CD4-positive, alpha-beta memory T cell (primary cell): ENCODE measurements at regions not wholly inside any gene's neighbourhood (a gene's known extent, or its start where the extent isn't known, plus 50 kb on each side); places are given as distances from the start of the nearest gene placed in this dataset.

ENCODE experiments used
- CTCF ChIA-PET: fragments of 350-600 bp; sonication (Branson Sonifier 250); formaldehyde crosslinking; loops from one replicate; lab custom pipeline; 2021; ENCODE audit warnings: inconsistent platforms; ENCODE audit not compliant: partially characterized antibody; lab: Charles Lee
- POLR2A ChIA-PET: fragments of 350-600 bp; sonication (Branson Sonifier 250); formaldehyde crosslinking; loops from one replicate; lab custom pipeline; 2021; ENCODE audit not compliant: partially characterized antibody; lab: Charles Lee
- DNase-seq, 5 donors: peaks; one replicate each; pipeline versions ENCODE4 v3.0.0 to v3.0.0-alpha.2; 2020 to 2022; ENCODE audit warnings: mixed read lengths in 1 of 5
- H3K27ac ChIP-seq: one replicate; pipeline ENCODE4 v1.7.0; 2013; ENCODE audit warnings: low read depth, low read length
- H3K27me3 ChIP-seq: 2 replicates; pipeline ENCODE4 v1.7.0; 2013; ENCODE audit warnings: mild to moderate bottlenecking, low read length, moderate library complexity; ENCODE audit not compliant: insufficient read depth
- H3K36me3 ChIP-seq: 2 replicates; pipeline ENCODE4 v1.7.0; 2013; ENCODE audit warnings: mild to moderate bottlenecking, low read length, moderate library complexity; ENCODE audit not compliant: insufficient read depth
- H3K4me1 ChIP-seq: 2 replicates; pipeline ENCODE4 v1.7.0; 2013; ENCODE audit warnings: mild to moderate bottlenecking, low read length, moderate library complexity; ENCODE audit not compliant: insufficient read depth
- H3K4me3 ChIP-seq, 2 donors: one replicate each; pipeline ENCODE4 v1.7.0; 2013; ENCODE audit warnings: low read length in 2 of 2, mild to moderate bottlenecking in 1 of 2
- H3K9me3 ChIP-seq, 2 donors: one replicate each; pipeline ENCODE4 v1.7.0; 2013; ENCODE audit warnings: low read length in 2 of 2, control low read depth in 1 of 2; ENCODE audit not compliant: control insufficient read depth in 1 of 2
- H3K27ac Mint-ChIP-seq, 7 donors: one replicate each; pipeline ENCODE4 v1.8.0; 2020 to 2021; ENCODE audit warnings: mixed read lengths in 7 of 7, mild to moderate bottlenecking in 6 of 7, inconsistent platforms in 3 of 7, moderate library complexity in 3 of 7
- H3K27me3 Mint-ChIP-seq, 2 donors: one replicate each; pipeline ENCODE4 v1.8.0; 2020 to 2021; ENCODE audit warnings: mixed read lengths in 2 of 2
- H3K36me3 Mint-ChIP-seq, 2 donors: one replicate each; pipeline ENCODE4 v1.8.0; 2020 to 2021; ENCODE audit warnings: mixed read lengths in 2 of 2, inconsistent platforms in 1 of 2, mild to moderate bottlenecking in 1 of 2
- H3K4me1 Mint-ChIP-seq, 4 donors: one replicate each; pipeline ENCODE4 v1.8.0; 2020 to 2021; ENCODE audit warnings: mixed read lengths in 4 of 4, mild to moderate bottlenecking in 1 of 4
- H3K4me3 Mint-ChIP-seq, 8 donors: one replicate each; pipeline ENCODE4 v1.8.0; 2020 to 2021; ENCODE audit warnings: mixed read lengths in 8 of 8, mild to moderate bottlenecking in 7 of 8, moderate library complexity in 6 of 8, inconsistent platforms in 3 of 8
- H3K9me3 Mint-ChIP-seq, 8 donors: one replicate each; pipeline ENCODE4 v1.8.0; 2020 to 2021; ENCODE audit warnings: mixed read lengths in 8 of 8, mild to moderate bottlenecking in 5 of 8, inconsistent platforms in 3 of 8, moderate library complexity in 1 of 8
- intact Hi-C: fragments of 100-400 bp; cut with micrococcal nuclease; formaldehyde crosslinking; loops from one replicate; pipeline ENCODE4 v1.15.1; 2023

- Mint-ChIP-seq H3K27me3 (peaks cover 7 to 8% of the 10 kb centered on the region in 2 donors), H3K36me3 (peaks cover 2 to 4% of the 10 kb centered on the region in 2 donors), H3K9me3 (peaks cover 4 to 40% (median 19%) of the 10 kb centered on the region in 8 donors), H3K4me1 (peaks cover 9 to 20% (median 13%) of the 10 kb centered on the region in 4 donors), H3K4me3 (no peak overlapping the region), H3K27ac (no peak overlapping the region)
- no peaks in the 10 kb centered on the region for H3K36me3 ChIP-seq
- intact Hi-C loops = no loop called here
- H3K4me1 ChIP-seq = peaks cover 15% of the 10 kb centered on the region
- no peaks in the 10 kb centered on the region for H3K9me3 ChIP-seq
- H3K4me3 ChIP-seq = no peak overlapping the region
- DNase-seq = no peak
- ChIA-PET CTCF (no interaction called here), POLR2A (no interaction called here)
- no peaks in the 10 kb centered on the region for H3K27me3 ChIP-seq
- no peak overlapping the region for H3K27ac ChIP-seq
These were observed 110.9 kb upstream of the PLXNC1 start for GRCh38 chr12:94037444-94037843.

- Histone ChIP-seq H3K27ac (no peak overlapping the region), H3K36me3 (no peaks in the 10 kb centered on the region), H3K4me3 (no peak overlapping the region), H3K4me1 (peaks cover 4% of the 10 kb centered on the region), H3K9me3 (no peaks in the 10 kb centered on the region), H3K27me3 (no peaks in the 10 kb centered on the region)
- Mint-ChIP-seq H3K9me3 (peaks cover 4 to 40% (median 16%) of the 10 kb centered on the region in 8 donors), H3K4me1 (peaks cover 0 to 8% (median 2%) of the 10 kb centered on the region in 4 donors), H3K36me3 (peaks cover 2 to 4% of the 10 kb centered on the region in 2 donors), H3K27me3 (peaks cover 6 to 8% of the 10 kb centered on the region in 2 donors), H3K27ac (no peak overlapping the region), H3K4me3 (no peak overlapping the region)
- no peak for DNase-seq
- intact Hi-C loops = no loop called here
- ChIA-PET CTCF (no interaction called here), POLR2A (no interaction called here)
These were observed 109.8 kb upstream of the PLXNC1 start for GRCh38 chr12:94038605-94039004.

- intact Hi-C loops = no loop called here
These were observed 109.1 kb upstream of the PLXNC1 start for GRCh38 chr12:94039199-94039840.

GRCh38 chr12:94039914-94040313 is 108.5 kb upstream of the PLXNC1 start:
- Mint-ChIP-seq H3K4me1 (no peaks in the 10 kb centered on the region), H3K4me3 (no peak overlapping the region), H3K27me3 (peaks cover under 1 to 3% of the 10 kb centered on the region in 2 donors), H3K36me3 (peaks cover 2 to 4% of the 10 kb centered on the region in 2 donors), H3K27ac (no peak overlapping the region), H3K9me3 (peaks cover 4 to 31% (median 15%) of the 10 kb centered on the region in 8 donors)
- ChIA-PET CTCF (no interaction called here), POLR2A (no interaction called here)
- intact Hi-C loops = no loop called here
- Histone ChIP-seq H3K4me1 (no peaks in the 10 kb centered on the region), H3K36me3 (no peaks in the 10 kb centered on the region), H3K4me3 (no peak overlapping the region), H3K9me3 (no peaks in the 10 kb centered on the region), H3K27ac (no peak overlapping the region), H3K27me3 (no peaks in the 10 kb centered on the region)
- no peak for DNase-seq

More at GRCh38 chr12:94039199-94039840, 109.1 kb upstream of the PLXNC1 start:
- peaks cover 3 to 8% of the 10 kb centered on the region in 2 donors for H3K27me3 Mint-ChIP-seq
- peaks cover 4 to 36% (median 16%) of the 10 kb centered on the region in 8 donors for H3K9me3 Mint-ChIP-seq
- no peak overlapping the region for H3K4me3 ChIP-seq
- no peaks in the 10 kb centered on the region for H3K4me1 ChIP-seq
- H3K36me3 ChIP-seq = no peaks in the 10 kb centered on the region
- POLR2A ChIA-PET = no interaction called here
- H3K27ac ChIP-seq = no peak overlapping the region
- peaks cover 0 to 1% (median 0%) of the 10 kb centered on the region in 4 donors for H3K4me1 Mint-ChIP-seq
- H3K27me3 ChIP-seq = no peaks in the 10 kb centered on the region
- CTCF ChIA-PET = no interaction called here
- no peaks in the 10 kb centered on the region for H3K9me3 ChIP-seq
- peaks cover 2 to 4% of the 10 kb centered on the region in 2 donors for H3K36me3 Mint-ChIP-seq
- H3K27ac Mint-ChIP-seq = no peak overlapping the region
- DNase-seq = no peak
- no peak overlapping the region for H3K4me3 Mint-ChIP-seq

GRCh38 chr12:94041850-94042249 is 106.5 kb upstream of the PLXNC1 start:
- Histone ChIP-seq H3K4me3 (no peak overlapping the region), H3K27me3 (no peaks in the 10 kb centered on the region), H3K27ac (no peak overlapping the region), H3K4me1 (no peaks in the 10 kb centered on the region), H3K9me3 (no peaks in the 10 kb centered on the region), H3K36me3 (no peaks in the 10 kb centered on the region)
- intact Hi-C loops = no loop called here
- POLR2A ChIA-PET = no interaction called here
- Mint-ChIP-seq H3K4me3 (no peak overlapping the region), H3K9me3 (peaks cover 2 to 22% (median 9%) of the 10 kb centered on the region in 8 donors), H3K4me1 (no peaks in the 10 kb centered on the region), H3K36me3 (peaks cover 2 to 4% of the 10 kb centered on the region in 2 donors), H3K27me3 (peaks cover 1 to 3% of the 10 kb centered on the region in 2 donors), H3K27ac (no peak overlapping the region)
- CTCF ChIA-PET = no interaction called here
- no peak for DNase-seq

GRCh38 chr12:94042321-94042720 is 106.1 kb upstream of the PLXNC1 start:
- Mint-ChIP-seq H3K27ac (no peak overlapping the region), H3K9me3 (peaks cover 2 to 22% (median 9%) of the 10 kb centered on the region in 8 donors), H3K4me3 (no peak overlapping the region), H3K4me1 (no peaks in the 10 kb centered on the region), H3K27me3 (peaks cover 1 to 3% of the 10 kb centered on the region in 2 donors), H3K36me3 (peaks cover 2 to 4% of the 10 kb centered on the region in 2 donors)
- intact Hi-C loops = no loop called here
- no peaks in the 10 kb centered on the region for H3K36me3 ChIP-seq
- H3K4me1 ChIP-seq = no peaks in the 10 kb centered on the region
- DNase-seq = no peak
- no peaks in the 10 kb centered on the region for H3K27me3 ChIP-seq
- H3K4me3 ChIP-seq = no peak overlapping the region
- no peak overlapping the region for H3K27ac ChIP-seq
- CTCF ChIA-PET = no interaction called here
- POLR2A ChIA-PET = no interaction called here
- H3K9me3 ChIP-seq = no peaks in the 10 kb centered on the region

- no peak overlapping the region for H3K4me3 ChIP-seq
- no peaks in the 10 kb centered on the region for H3K9me3 ChIP-seq
- Mint-ChIP-seq H3K4me3 (no peak overlapping the region), H3K36me3 (no peaks in the 10 kb centered on the region), H3K27ac (no peak overlapping the region), H3K9me3 (peaks cover 0 to 5% (median 3%) of the 10 kb centered on the region in 8 donors), H3K27me3 (peaks cover 0 to 5% of the 10 kb centered on the region in 2 donors), H3K4me1 (peaks cover 0 to 6% (median 2%) of the 10 kb centered on the region in 4 donors)
- ChIA-PET POLR2A (no interaction called here), CTCF (no interaction called here)
- H3K4me1 ChIP-seq = no peaks in the 10 kb centered on the region
- H3K27ac ChIP-seq = no peak overlapping the region
- H3K36me3 ChIP-seq = no peaks in the 10 kb centered on the region
- intact Hi-C loops = no loop called here
- no peak for DNase-seq
- no peaks in the 10 kb centered on the region for H3K27me3 ChIP-seq
These were observed 101.6 kb upstream of the PLXNC1 start for GRCh38 chr12:94046626-94047410.
